Tibial nerve (tissue), 4 donors: ENCODE measurements at regions not wholly inside any gene's neighbourhood (a gene's known extent, or its start where the extent isn't known, plus 50 kb on each side); places are given as distances from the start of the nearest gene placed in this dataset.

Experiments used
- DNase-seq, 2 donors: peaks; one replicate each; pipeline ENCODE4 v3.0.0-alpha.2; 2019; ENCODE audit warnings: low spot score in 2 of 2
- H3K27ac ChIP-seq, 4 donors: fragments of 200-600 bp; sonication (generic) in 3 of 4; one replicate each; pipeline ENCODE4 v1.5.1; 2017 to 2019; ENCODE audit warnings: mild to moderate bottlenecking in 1 of 4
- H3K27me3 ChIP-seq, 2 donors: fragments of 200-600 bp; sonication (generic) in 1 of 2; one replicate each; pipeline versions ENCODE4 v1.5.1 to v1.6.0; 2017 to 2019
- H3K36me3 ChIP-seq, 3 donors: fragments of 200-600 bp; sonication (generic); one replicate each; pipeline ENCODE4 v1.5.1; 2018 to 2019
- H3K4me1 ChIP-seq, 4 donors: fragments of 200-600 bp; sonication (generic) in 3 of 4; one replicate each; pipeline ENCODE4 v1.5.1; 2017 to 2019
- H3K4me3 ChIP-seq, 4 donors: fragments of 200-600 bp; sonication (generic) in 3 of 4; one replicate each; pipeline ENCODE4 v1.5.1; 2017 to 2019; ENCODE audit warnings: mild to moderate bottlenecking in 1 of 4, moderate library complexity in 1 of 4
- H3K9me3 ChIP-seq, 4 donors: fragments of 200-600 bp; sonication (generic) in 3 of 4; one replicate each; pipeline ENCODE4 v1.5.1; 2017 to 2019
- CTCF ChIP-seq, 5 experiments: fragments of 200-600 bp in 3 of 5; fragments of 450-650 bp in 2 of 5; sonication (generic) in 3 of 5; IDR thresholded peaks; one replicate each; pipeline ENCODE4 v1.5.1; 2016 to 2019; ENCODE audit warnings: antibody characterized with exemption in 5 of 5, mild to moderate bottlenecking in 3 of 5, moderate library complexity in 2 of 5
- EP300 ChIP-seq, 2 donors: sonication (generic); formaldehyde crosslinking; IDR thresholded peaks; one replicate each; pipeline ENCODE4 v1.6.1; 2017; ENCODE audit warnings: antibody characterized with exemption in 2 of 2, mild to moderate bottlenecking in 1 of 2
- POLR2A ChIP-seq, 2 donors: fragments of 450-650 bp; IDR thresholded peaks; one replicate each; pipeline ENCODE4 v1.6.1; 2017; ENCODE audit warnings: antibody characterized with exemption in 2 of 2, mild to moderate bottlenecking in 2 of 2, moderate library complexity in 2 of 2
- WGBS, 2 donors: methylation state at CpG; one replicate each; pipeline ENCODE4 v1.1.5; 2018; 5-methylcytosine and 5-hydroxymethylcytosine counted together

GRCh38 chr5:119302916-119303897, 52.6 kb upstream of the TNFAIP8 start:
- peaks cover 0 to 26% (median 12%) of the 10 kb centered on the region in 4 donors for H3K4me1 ChIP-seq
- TF ChIP-seq EP300 (IDR thresholded peaks at IDR 0.05) (peak in 1 of 2 donors; percentile 41), POLR2A (IDR thresholded peaks at IDR 0.05) (no peak)
- H3K27ac ChIP-seq = peak overlapping the region in 2 of 4 donors; percentile 34 to 45
- peak in 1 of 2 donors; percentile 12 for DNase-seq
- H3K9me3 ChIP-seq = no peaks in the 10 kb centered on the region
- no peak overlapping the region for H3K4me3 ChIP-seq
- H3K36me3 ChIP-seq = no peaks in the 10 kb centered on the region
- WGBS, 2 donors = 62 to 68% methylated on average over 5 of the region's 5 CpGs
- H3K27me3 ChIP-seq = no peaks in the 10 kb centered on the region

DNA sequence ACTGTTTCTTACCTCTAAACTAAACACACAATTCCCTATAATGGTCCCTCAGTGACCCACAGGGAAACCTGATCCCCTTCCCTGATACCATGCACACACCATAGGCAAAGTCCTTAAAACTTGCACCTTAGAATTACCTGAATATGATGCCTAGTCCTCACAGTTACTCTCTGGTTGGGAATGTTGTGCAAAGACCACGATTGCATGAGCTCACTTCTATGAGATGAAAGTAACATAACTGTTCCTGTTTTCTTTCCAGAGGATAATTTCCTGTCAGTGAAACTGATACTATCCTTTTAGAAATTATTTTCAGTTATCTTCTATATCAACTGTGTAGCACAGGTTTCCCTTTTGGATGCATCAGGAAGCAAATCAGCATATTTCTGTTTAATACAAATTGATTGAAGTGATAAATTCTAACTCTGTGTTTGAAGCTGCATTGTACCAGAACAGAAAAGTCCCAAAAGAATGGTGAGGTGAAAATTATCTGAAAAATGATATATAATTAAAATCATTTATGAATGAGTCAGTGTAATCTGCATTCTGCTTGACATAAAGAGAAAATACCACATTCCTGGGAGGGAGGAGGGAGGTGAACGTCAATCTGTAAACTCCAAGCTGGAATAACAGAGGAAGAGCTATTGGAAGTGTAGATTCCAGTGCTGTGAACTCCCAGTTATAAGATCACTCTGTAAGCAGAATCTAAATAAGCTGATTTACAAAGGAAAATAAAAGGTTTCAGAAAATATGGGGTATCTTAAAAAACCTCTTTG, 51.2 kb upstream of the TNFAIP8 start:
- Histone ChIP-seq H3K9me3 (no peaks in the 10 kb centered on the region), H3K4me3 (no peak overlapping the region), H3K27me3 (no peaks in the 10 kb centered on the region), H3K36me3 (no peaks in the 10 kb centered on the region), H3K4me1 (peaks cover 0 to 36% (median 13%) of the 10 kb centered on the region in 4 donors), H3K27ac (no peak overlapping the region)
- no peak for TF ChIP-seq POLR2A (IDR thresholded peaks at IDR 0.05)
- no peak for TF ChIP-seq EP300 (IDR thresholded peaks at IDR 0.05)
- no peak for TF ChIP-seq CTCF (IDR thresholded peaks at IDR 0.05)
- DNase-seq = no peak
- WGBS, 2 donors = 34 to 48% methylated on average over 2 of the region's 2 CpGs
